ENCODE measurements at regions not wholly inside any gene's neighbourhood (a gene's known extent, or its start where the extent isn't known, plus 50 kb on each side); places are given as distances from the start of the nearest gene placed in this dataset.

DNA sequence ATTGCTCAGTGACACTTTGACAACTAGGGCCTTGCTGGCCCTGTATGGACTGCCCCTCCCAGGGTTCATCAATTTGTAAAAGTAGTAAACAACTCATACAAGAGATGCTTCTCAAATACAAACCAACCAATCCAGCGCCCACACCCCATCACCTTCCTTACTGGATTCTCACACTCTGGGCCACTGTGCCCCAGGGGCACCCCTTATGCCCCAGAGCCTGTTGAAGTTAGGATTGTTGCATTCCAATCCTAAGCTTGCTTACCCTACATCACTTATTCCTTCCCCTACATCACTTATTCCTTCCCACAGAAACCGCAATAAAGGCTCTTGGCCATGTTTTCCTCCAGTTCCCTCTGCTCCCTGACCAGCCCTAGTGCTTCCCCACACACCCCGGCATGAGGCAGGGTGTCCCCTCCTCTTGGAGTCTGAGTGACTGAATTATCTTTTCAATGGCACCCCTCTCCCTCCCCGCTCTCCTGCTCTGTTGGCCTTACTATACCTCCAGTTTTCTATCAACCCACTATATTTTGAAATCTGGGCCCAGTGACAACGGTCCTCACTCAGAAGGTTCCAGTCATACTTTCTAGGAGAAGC is 182.4 kb upstream of the S1PR3 start:
- TF ChIP-seq, protein P1, sequence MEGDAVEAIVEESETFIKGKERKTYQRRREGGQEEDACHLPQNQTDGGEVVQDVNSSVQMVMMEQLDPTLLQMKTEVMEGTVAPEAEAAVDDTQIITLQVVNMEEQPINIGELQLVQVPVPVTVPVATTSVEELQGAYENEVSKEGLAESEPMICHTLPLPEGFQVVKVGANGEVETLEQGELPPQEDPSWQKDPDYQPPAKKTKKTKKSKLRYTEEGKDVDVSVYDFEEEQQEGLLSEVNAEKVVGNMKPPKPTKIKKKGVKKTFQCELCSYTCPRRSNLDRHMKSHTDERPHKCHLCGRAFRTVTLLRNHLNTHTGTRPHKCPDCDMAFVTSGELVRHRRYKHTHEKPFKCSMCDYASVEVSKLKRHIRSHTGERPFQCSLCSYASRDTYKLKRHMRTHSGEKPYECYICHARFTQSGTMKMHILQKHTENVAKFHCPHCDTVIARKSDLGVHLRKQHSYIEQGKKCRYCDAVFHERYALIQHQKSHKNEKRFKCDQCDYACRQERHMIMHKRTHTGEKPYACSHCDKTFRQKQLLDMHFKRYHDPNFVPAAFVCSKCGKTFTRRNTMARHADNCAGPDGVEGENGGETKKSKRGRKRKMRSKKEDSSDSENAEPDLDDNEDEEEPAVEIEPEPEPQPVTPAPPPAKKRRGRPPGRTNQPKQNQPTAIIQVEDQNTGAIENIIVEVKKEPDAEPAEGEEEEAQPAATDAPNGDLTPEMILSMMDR (IDR thresholded peaks at IDR 0.05): no peak
- TF ChIP-seq POLR2A (IDR thresholded peaks at IDR 0.05): no peak
